H9 (cell line): ENCODE measurements at regions not wholly inside any gene's neighbourhood (a gene's known extent, or its start where the extent isn't known, plus 50 kb on each side); places are given as distances from the start of the nearest gene placed in this dataset.

ENCODE experiments used
- DNase-seq: peaks from one replicate; pipeline ENCODE4 v3.0.0-alpha.2; 2017
- H2AFZ ChIP-seq: one replicate; pipeline ENCODE4 v1.6.1; 2013; ENCODE audit warnings: mild to moderate bottlenecking, low read length, control low read depth, moderate library complexity
- H2AK5ac ChIP-seq: 2 replicates; pipeline ENCODE4 v1.6.1; 2013; ENCODE audit warnings: low read length, control low read depth, mixed read lengths; ENCODE audit not compliant: insufficient read length
- H2BK120ac ChIP-seq: one replicate; pipeline ENCODE4 v1.6.1; 2013; ENCODE audit warnings: low read depth, mild to moderate bottlenecking, low read length, control low read depth, inconsistent platforms; ENCODE audit not compliant: poor library complexity, severe bottlenecking
- H2BK12ac ChIP-seq: 2 replicates; pipeline ENCODE4 v1.6.1; 2013; ENCODE audit warnings: low read length, control low read depth, mixed read lengths, low read depth; ENCODE audit not compliant: insufficient read length
- H2BK15ac ChIP-seq: 2 replicates; pipeline ENCODE4 v1.6.1; 2013; ENCODE audit warnings: low read depth, low read length, control low read depth
- H2BK20ac ChIP-seq: one replicate; pipeline ENCODE4 v1.6.1; 2013; ENCODE audit warnings: low read depth, mild to moderate bottlenecking, low read length, control low read depth, inconsistent platforms; ENCODE audit not compliant: poor library complexity, severe bottlenecking
- H2BK5ac ChIP-seq: 2 replicates; pipeline ENCODE4 v1.6.1; 2013; ENCODE audit warnings: low read length, control low read depth, mixed read lengths; ENCODE audit not compliant: insufficient read length
- H3K14ac ChIP-seq: 2 replicates; pipeline ENCODE4 v1.6.1; 2013; ENCODE audit warnings: low read length, control low read depth; ENCODE audit not compliant: insufficient read depth
- H3K18ac ChIP-seq: 2 replicates; pipeline ENCODE4 v1.6.1; 2013; ENCODE audit warnings: low read depth, mild to moderate bottlenecking, mixed read lengths, low read length, control low read depth; ENCODE audit not compliant: insufficient read length
- H3K23ac ChIP-seq: 2 replicates; pipeline ENCODE4 v1.6.1; 2013; ENCODE audit warnings: low read length, control low read depth, mixed read lengths, low read depth; ENCODE audit not compliant: insufficient read length
- H3K23me2 ChIP-seq: 2 replicates; pipeline ENCODE4 v1.6.1; 2013; ENCODE audit warnings: low read depth, mild to moderate bottlenecking, mixed read lengths, low read length, control low read depth; ENCODE audit not compliant: insufficient read length, poor library complexity, severe bottlenecking
- H3K27ac ChIP-seq: 2 replicates; pipeline ENCODE4 v1.5.1; 2013; ENCODE audit warnings: low read length, control low read depth, mixed read lengths, low read depth; ENCODE audit not compliant: insufficient read length
- H3K27me3 ChIP-seq: 2 replicates; pipeline ENCODE4 v1.6.1; 2013; ENCODE audit warnings: low read length, control low read depth, inconsistent platforms; ENCODE audit not compliant: insufficient read depth
- H3K4ac ChIP-seq: 2 replicates; pipeline ENCODE4 v1.6.1; 2013; ENCODE audit warnings: low read depth, mild to moderate bottlenecking, control low read depth, inconsistent platforms, low read length, moderate library complexity
- H3K4me1 ChIP-seq: 2 replicates; pipeline ENCODE4 v1.6.1; 2013; ENCODE audit warnings: low read length, control low read depth, inconsistent platforms; ENCODE audit not compliant: insufficient read depth
- H3K4me2 ChIP-seq: 2 replicates; pipeline ENCODE4 v1.6.1; 2013; ENCODE audit warnings: low read length, control low read depth, mixed read lengths; ENCODE audit not compliant: insufficient read length, insufficient read depth
- H3K56ac ChIP-seq: 2 replicates; pipeline ENCODE4 v1.6.1; 2013; ENCODE audit warnings: low read depth, mild to moderate bottlenecking, mixed read lengths, low read length, control low read depth; ENCODE audit not compliant: insufficient read length
- H3K79me1 ChIP-seq: 2 replicates; pipeline ENCODE4 v1.6.1; 2013; ENCODE audit warnings: low read depth, mild to moderate bottlenecking, moderate library complexity, low read length, control low read depth, inconsistent platforms; ENCODE audit not compliant: insufficient read depth, poor library complexity, severe bottlenecking
- H3K79me2 ChIP-seq: 2 replicates; pipeline ENCODE4 v1.6.1; 2013; ENCODE audit warnings: low read length, control low read depth, inconsistent platforms; ENCODE audit not compliant: insufficient read depth
- H3K9ac ChIP-seq: 2 replicates; pipeline ENCODE4 v1.6.1; 2013; ENCODE audit warnings: low read length, control low read depth, mixed read lengths; ENCODE audit not compliant: insufficient read length; ENCODE audit errors: extremely low read depth
- H3K9me3 ChIP-seq: one replicate; pipeline ENCODE4 v1.6.1; 2013; ENCODE audit warnings: low read depth, low read length, inconsistent platforms; ENCODE audit not compliant: control insufficient read depth
- H3T11ph ChIP-seq: one replicate; pipeline ENCODE4 v1.6.1; 2013; ENCODE audit warnings: mild to moderate bottlenecking, low read length, control low read depth, inconsistent platforms
- H4K20me1 ChIP-seq: one replicate; pipeline ENCODE4 v1.6.1; 2013; ENCODE audit not compliant: control insufficient read depth, insufficient read length, insufficient read depth
- H4K5ac ChIP-seq: 2 replicates; pipeline ENCODE4 v1.6.1; 2013; ENCODE audit warnings: low read depth, mild to moderate bottlenecking, mixed read lengths, low read length, control low read depth; ENCODE audit not compliant: insufficient read length
- H4K8ac ChIP-seq: replicated peaks from 2 replicates; pipeline ENCODE4 v1.6.1; 2013; ENCODE audit warnings: low read length, control low read depth, mixed read lengths, low read depth; ENCODE audit not compliant: insufficient read length
- H4K91ac ChIP-seq: 2 replicates; pipeline ENCODE4 v1.6.1; 2013; ENCODE audit warnings: low read depth, mild to moderate bottlenecking, moderate library complexity, mixed read lengths, low read length, control low read depth; ENCODE audit not compliant: insufficient read length
- H3K27ac Mint-ChIP-seq, 3 experiments: 2 replicates in 2 of 3; 3 replicates in 1 of 3; pipeline ENCODE4 v1.8.0; 2020 to 2021; ENCODE audit warnings: mixed read lengths in 3 of 3, mild to moderate bottlenecking in 1 of 3, moderate library complexity in 1 of 3
- H3K27me3 Mint-ChIP-seq: 2 replicates; pipeline ENCODE4 v1.8.0; 2021; ENCODE audit warnings: low read depth, mild to moderate bottlenecking, moderate library complexity, mixed read lengths
- H3K36me3 Mint-ChIP-seq, 3 experiments: 2 replicates in 2 of 3; 3 replicates in 1 of 3; pipeline ENCODE4 v1.8.0; 2020 to 2021; ENCODE audit warnings: low read depth in 3 of 3, mixed read lengths in 3 of 3; ENCODE audit not compliant: insufficient read depth in 1 of 3
- H3K4me1 Mint-ChIP-seq, 2 experiments: 2 replicates each; pipeline ENCODE4 v1.8.0; 2020; ENCODE audit warnings: mixed read lengths in 2 of 2
- H3K4me3 Mint-ChIP-seq, 2 experiments: 2 replicates in 1 of 2; 3 replicates in 1 of 2; pipeline ENCODE4 v1.8.0; 2020 to 2021; ENCODE audit warnings: mild to moderate bottlenecking in 2 of 2, mixed read lengths in 2 of 2, moderate library complexity in 1 of 2
- H3K9me3 Mint-ChIP-seq, 2 experiments: 2 replicates in 1 of 2; 3 replicates in 1 of 2; pipeline ENCODE4 v1.8.0; 2020; ENCODE audit warnings: mild to moderate bottlenecking in 2 of 2, mixed read lengths in 2 of 2, moderate library complexity in 1 of 2
- WGBS: extraction: QIAGEN DNeasy Blood & Tissue Kit; methylation state at CpG from one replicate; pipeline ENCODE4 v1.1.7; 2013; ENCODE audit warnings: missing lambda C conversion rate, low lambda C conversion rate, mixed read lengths; ENCODE audit not compliant: insufficient read length; ENCODE audit errors: extremely low coverage; 5-methylcytosine and 5-hydroxymethylcytosine counted together
- TF ChIP-seq, protein P1 (sequence below): fragments of 200-600 bp; sonication (generic); conservative IDR thresholded peaks from 3 replicates; pipeline ENCODE4 v1.8.0; 2021; ENCODE audit warnings: antibody characterized with exemption, mild to moderate bottlenecking

DNA sequence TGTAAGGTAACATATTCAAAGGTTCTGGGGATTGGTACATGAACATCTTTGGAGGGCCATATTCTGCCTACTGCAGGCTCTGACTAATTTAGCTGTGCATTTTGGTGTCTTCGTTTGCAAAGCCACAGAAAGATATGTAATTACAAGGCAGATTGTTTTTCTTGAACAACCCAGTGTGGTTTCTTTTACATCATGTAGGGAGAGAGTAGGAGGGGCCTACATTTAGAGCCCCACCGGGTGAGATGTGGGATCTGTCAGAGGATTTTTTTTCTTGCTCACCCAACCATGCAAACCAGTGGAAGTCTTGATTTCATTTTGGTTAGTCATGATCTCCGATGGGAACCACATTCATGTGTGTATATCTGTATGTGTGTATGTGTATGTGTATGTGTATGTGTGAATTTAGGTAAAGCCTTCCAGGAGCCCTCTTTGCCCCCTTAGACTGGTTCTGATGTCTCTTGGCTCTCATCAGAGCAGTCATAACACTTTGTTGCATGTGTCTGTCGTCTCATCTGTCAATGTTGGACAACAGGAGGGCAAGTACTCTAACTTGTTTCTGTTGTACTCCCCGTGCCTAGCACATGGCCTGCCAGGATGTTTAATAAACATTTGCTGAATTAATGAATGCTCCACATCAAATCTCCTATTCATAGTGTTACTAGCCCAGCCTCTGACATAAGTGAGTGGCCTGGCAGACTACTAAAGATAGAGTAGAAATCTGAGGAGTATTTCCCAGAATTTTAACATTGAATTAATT lies 239.9 kb downstream of the MTX2 start:
- no peak overlapping the region for H3K18ac ChIP-seq
- H2BK15ac ChIP-seq = no peak overlapping the region
- no peak for DNase-seq
- H3K4me2 ChIP-seq = no peak overlapping the region
- H2AK5ac ChIP-seq = no peak overlapping the region
- Mint-ChIP-seq H3K4me3 (no peak overlapping the region), H3K27me3 (peaks cover 67% of the 10 kb centered on the region), H3K36me3 (no peaks in the 10 kb centered on the region), H3K9me3 (no peaks in the 10 kb centered on the region), H3K27ac (no peak overlapping the region), H3K4me1 (no peaks in the 10 kb centered on the region)
- no peak overlapping the region for H3K56ac ChIP-seq
- H3K23ac ChIP-seq = no peak overlapping the region
- H2BK120ac ChIP-seq = no peak overlapping the region
- no peak overlapping the region for H4K5ac ChIP-seq
- WGBS = no CpG with 5 or more reads among the region's 5 CpGs
- H3K9ac ChIP-seq = no peak overlapping the region
- no peak overlapping the region for H2BK12ac ChIP-seq
- no peak overlapping the region for H3K27ac ChIP-seq
- TF ChIP-seq, protein P1, sequence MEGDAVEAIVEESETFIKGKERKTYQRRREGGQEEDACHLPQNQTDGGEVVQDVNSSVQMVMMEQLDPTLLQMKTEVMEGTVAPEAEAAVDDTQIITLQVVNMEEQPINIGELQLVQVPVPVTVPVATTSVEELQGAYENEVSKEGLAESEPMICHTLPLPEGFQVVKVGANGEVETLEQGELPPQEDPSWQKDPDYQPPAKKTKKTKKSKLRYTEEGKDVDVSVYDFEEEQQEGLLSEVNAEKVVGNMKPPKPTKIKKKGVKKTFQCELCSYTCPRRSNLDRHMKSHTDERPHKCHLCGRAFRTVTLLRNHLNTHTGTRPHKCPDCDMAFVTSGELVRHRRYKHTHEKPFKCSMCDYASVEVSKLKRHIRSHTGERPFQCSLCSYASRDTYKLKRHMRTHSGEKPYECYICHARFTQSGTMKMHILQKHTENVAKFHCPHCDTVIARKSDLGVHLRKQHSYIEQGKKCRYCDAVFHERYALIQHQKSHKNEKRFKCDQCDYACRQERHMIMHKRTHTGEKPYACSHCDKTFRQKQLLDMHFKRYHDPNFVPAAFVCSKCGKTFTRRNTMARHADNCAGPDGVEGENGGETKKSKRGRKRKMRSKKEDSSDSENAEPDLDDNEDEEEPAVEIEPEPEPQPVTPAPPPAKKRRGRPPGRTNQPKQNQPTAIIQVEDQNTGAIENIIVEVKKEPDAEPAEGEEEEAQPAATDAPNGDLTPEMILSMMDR = no peak
- no peak overlapping the region for H2BK20ac ChIP-seq
- no peak overlapping the region for H2BK5ac ChIP-seq
- H3K4me1 ChIP-seq = no peaks in the 10 kb centered on the region
- no peaks in the 10 kb centered on the region for H3K9me3 ChIP-seq
- no peak overlapping the region for H2AFZ ChIP-seq
- H3K23me2 ChIP-seq = no peaks in the 10 kb centered on the region
- H3K14ac ChIP-seq = no peak overlapping the region
- H4K20me1 ChIP-seq = no peaks in the 10 kb centered on the region
- H3K27me3 ChIP-seq = no peaks in the 10 kb centered on the region
- no peak overlapping the region for H4K8ac ChIP-seq
- H3K4ac ChIP-seq = no peak overlapping the region
- no peaks in the 10 kb centered on the region for H3K79me2 ChIP-seq
- H3T11ph ChIP-seq = no peak overlapping the region
- H4K91ac ChIP-seq = no peak overlapping the region
- H3K79me1 ChIP-seq = no peaks in the 10 kb centered on the region
